Thyroid gland (tissue), 4 donors: ENCODE measurements at regions not wholly inside any gene's neighbourhood (a gene's known extent, or its start where the extent isn't known, plus 50 kb on each side); places are given as distances from the start of the nearest gene placed in this dataset.

Source experiments
- DNase-seq, 2 donors: peaks; one replicate each; pipeline ENCODE4 v3.0.0-alpha.2; 2019
- H3K27ac ChIP-seq, 3 donors: fragments of 200-600 bp; sonication (generic); 1 replicate in 2 of 3; 2 replicates in 1 of 3; pipeline ENCODE4 v1.5.1; 2016 to 2019; ENCODE audit warnings: mild to moderate bottlenecking in 1 of 3, moderate library complexity in 1 of 3
- H3K27me3 ChIP-seq: fragments of 200-600 bp; sonication (generic); one replicate; pipeline ENCODE4 v1.5.1; 2019
- H3K36me3 ChIP-seq, 2 donors: fragments of 200-600 bp; sonication (generic); one replicate each; pipeline ENCODE4 v1.5.1; 2016 to 2019
- H3K4me1 ChIP-seq, 2 donors: fragments of 200-600 bp; sonication (generic); one replicate each; pipeline ENCODE4 v1.5.1; 2017 to 2019
- H3K4me3 ChIP-seq, 3 donors: fragments of 200-600 bp; sonication (generic); replicated peaks in 1 of 3; 1 replicate in 2 of 3; 2 replicates in 1 of 3; pipeline ENCODE4 v1.5.1; 2016; ENCODE audit warnings: mild to moderate bottlenecking in 1 of 3
- H3K9me3 ChIP-seq: fragments of 200-600 bp; sonication (generic); one replicate; pipeline ENCODE4 v1.5.1; 2017
- POLR2A ChIP-seq, 2 donors: fragments of 450-650 bp; IDR thresholded peaks; one replicate each; pipeline ENCODE4 v1.6.1; 2017; ENCODE audit warnings: antibody characterized with exemption in 2 of 2, mild to moderate bottlenecking in 2 of 2, moderate library complexity in 1 of 2
- WGBS, 2 donors: methylation state at CpG; one replicate each; pipeline ENCODE4 v1.1.5; 2017; 5-methylcytosine and 5-hydroxymethylcytosine counted together
- intact Hi-C: fragments of 100-400 bp; cut with DNase I; formaldehyde crosslinking; loops from one replicate; pipeline ENCODE4 v1.15.1; 2023
- TF ChIP-seq, protein P1 (sequence below), 6 experiments: fragments of 200-600 bp in 3 of 6; fragments of 450-650 bp in 3 of 6; sonication (generic) in 3 of 6; IDR thresholded peaks; one replicate each; pipeline ENCODE4 v1.5.1; 2016 to 2019; ENCODE audit warnings: antibody characterized with exemption in 6 of 6, mild to moderate bottlenecking in 2 of 6, inconsistent platforms in 1 of 6, moderate library complexity in 1 of 6

DNA sequence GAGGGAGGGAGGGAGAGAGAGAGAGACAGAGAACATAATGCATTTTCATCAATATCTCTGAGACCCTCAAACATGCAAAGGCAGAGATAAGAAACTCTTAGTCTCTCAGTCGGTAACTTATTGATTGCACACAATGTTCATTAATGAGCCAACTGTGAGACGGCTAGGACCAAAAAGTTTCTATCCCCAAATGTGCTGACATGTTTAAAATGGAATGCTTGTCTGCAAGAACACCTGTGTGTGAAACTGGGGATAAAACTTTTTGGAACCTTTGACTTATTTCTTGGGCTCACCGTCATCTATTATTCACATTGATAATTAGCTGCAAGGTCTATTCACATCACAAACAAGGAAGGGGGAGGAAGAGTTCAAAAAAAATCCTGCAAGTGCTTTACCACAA lies 477.9 kb downstream of the STIM2 start:
- no peak overlapping the region for H3K4me3 ChIP-seq
- 79 to 80% methylated on average over 3 of the region's 3 CpGs for WGBS, 2 donors
- DNase-seq: no peak
- intact Hi-C loops: no loop called here
- H3K36me3 ChIP-seq: no peaks in the 10 kb centered on the region
- H3K9me3 ChIP-seq: no peaks in the 10 kb centered on the region
- TF ChIP-seq POLR2A (IDR thresholded peaks at IDR 0.05): no peak
- TF ChIP-seq, protein P1, sequence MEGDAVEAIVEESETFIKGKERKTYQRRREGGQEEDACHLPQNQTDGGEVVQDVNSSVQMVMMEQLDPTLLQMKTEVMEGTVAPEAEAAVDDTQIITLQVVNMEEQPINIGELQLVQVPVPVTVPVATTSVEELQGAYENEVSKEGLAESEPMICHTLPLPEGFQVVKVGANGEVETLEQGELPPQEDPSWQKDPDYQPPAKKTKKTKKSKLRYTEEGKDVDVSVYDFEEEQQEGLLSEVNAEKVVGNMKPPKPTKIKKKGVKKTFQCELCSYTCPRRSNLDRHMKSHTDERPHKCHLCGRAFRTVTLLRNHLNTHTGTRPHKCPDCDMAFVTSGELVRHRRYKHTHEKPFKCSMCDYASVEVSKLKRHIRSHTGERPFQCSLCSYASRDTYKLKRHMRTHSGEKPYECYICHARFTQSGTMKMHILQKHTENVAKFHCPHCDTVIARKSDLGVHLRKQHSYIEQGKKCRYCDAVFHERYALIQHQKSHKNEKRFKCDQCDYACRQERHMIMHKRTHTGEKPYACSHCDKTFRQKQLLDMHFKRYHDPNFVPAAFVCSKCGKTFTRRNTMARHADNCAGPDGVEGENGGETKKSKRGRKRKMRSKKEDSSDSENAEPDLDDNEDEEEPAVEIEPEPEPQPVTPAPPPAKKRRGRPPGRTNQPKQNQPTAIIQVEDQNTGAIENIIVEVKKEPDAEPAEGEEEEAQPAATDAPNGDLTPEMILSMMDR (IDR thresholded peaks at IDR 0.05): no peak
- H3K27ac ChIP-seq: no peak overlapping the region
- no peaks in the 10 kb centered on the region for H3K4me1 ChIP-seq
- no peaks in the 10 kb centered on the region for H3K27me3 ChIP-seq

DNA sequence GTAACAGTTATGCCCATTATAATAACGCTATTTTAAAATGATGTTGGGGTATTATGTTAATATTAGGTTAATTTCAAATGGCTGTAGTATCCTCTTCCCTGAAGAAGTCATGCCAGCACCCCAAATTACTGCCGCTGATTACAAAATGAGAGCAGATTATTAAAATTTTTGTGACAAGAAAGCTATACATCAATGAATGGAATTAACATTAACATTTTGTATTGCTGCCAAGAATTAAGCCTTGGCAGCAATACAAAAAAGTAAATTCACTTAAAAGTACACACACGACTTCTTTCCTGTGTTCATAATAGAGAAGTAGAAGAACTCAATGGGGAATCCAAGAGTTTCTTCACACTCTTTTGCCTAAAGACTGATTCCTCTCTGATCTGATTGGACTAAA lies 482.8 kb downstream of the STIM2 start:
- intact Hi-C loops: no loop called here
- Histone ChIP-seq H3K27me3 (no peaks in the 10 kb centered on the region), H3K4me1 (no peaks in the 10 kb centered on the region), H3K27ac (no peak overlapping the region), H3K36me3 (no peaks in the 10 kb centered on the region), H3K9me3 (no peaks in the 10 kb centered on the region), H3K4me3 (no peak overlapping the region)
- 52 to 59% methylated on average over 3 of the region's 3 CpGs for WGBS, 2 donors
- no peak for DNase-seq
- TF ChIP-seq, protein P1 (IDR thresholded peaks at IDR 0.05): no peak
- TF ChIP-seq POLR2A (IDR thresholded peaks at IDR 0.05): no peak

DNA sequence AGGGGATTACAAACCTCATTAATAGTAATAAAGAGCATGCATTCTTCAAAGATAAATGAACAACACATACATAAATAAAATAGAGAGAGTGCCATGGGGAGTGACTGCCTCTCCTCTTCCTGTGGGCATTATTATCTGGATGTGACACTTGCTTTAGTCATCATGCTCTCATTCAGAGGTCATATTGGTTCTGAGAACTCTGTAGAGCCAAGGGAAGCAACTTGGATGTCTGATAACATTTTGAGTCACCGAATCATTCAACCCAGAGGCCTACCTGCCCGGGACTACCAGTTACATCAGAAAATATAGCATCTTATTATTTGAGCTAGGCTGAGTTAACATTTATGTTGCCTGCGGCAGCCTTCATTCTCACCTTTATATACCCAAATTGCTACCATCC lies 489.5 kb downstream of the STIM2 start:
- H3K27ac ChIP-seq: no peak overlapping the region
- no peak for TF ChIP-seq POLR2A (IDR thresholded peaks at IDR 0.05)
- TF ChIP-seq, protein P1 (IDR thresholded peaks at IDR 0.05): no peak
- no peaks in the 10 kb centered on the region for H3K36me3 ChIP-seq
- H3K4me3 ChIP-seq: no peak overlapping the region
- H3K27me3 ChIP-seq: no peaks in the 10 kb centered on the region
- intact Hi-C loops: no loop called here
- no peaks in the 10 kb centered on the region for H3K4me1 ChIP-seq
- 80 to 91% methylated on average over 3 of the region's 3 CpGs for WGBS, 2 donors
- DNase-seq: no peak
- no peaks in the 10 kb centered on the region for H3K9me3 ChIP-seq

DNA sequence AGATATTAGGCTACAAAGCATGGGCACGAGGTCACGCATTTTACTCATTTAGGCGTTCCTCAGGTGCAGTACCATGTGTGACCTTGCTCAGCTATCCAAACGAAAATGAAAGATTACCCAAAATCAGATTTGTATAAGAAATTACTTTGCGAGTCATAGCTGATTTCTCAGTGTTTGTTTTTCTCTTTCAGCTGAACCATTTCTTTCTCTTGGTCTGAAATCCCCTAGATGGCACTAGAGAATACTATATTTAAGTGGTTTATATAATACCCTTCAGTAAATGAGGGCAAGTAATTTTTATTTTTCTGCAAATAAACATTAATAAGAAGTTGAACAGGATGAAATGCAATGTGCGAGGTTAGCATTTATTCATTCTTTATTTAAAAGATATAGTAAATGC lies 496.6 kb downstream of the STIM2 start:
- Histone ChIP-seq H3K27ac (no peak overlapping the region), H3K9me3 (no peaks in the 10 kb centered on the region), H3K4me3 (no peak overlapping the region), H3K4me1 (no peaks in the 10 kb centered on the region), H3K27me3 (no peaks in the 10 kb centered on the region), H3K36me3 (no peaks in the 10 kb centered on the region)
- WGBS, 2 donors: 60 to 65% methylated on average over 6 of the region's 6 CpGs
- TF ChIP-seq, protein P1 (IDR thresholded peaks at IDR 0.05): no peak
- TF ChIP-seq POLR2A (IDR thresholded peaks at IDR 0.05): no peak
- DNase-seq: no peak
- intact Hi-C loops: no loop called here

DNA sequence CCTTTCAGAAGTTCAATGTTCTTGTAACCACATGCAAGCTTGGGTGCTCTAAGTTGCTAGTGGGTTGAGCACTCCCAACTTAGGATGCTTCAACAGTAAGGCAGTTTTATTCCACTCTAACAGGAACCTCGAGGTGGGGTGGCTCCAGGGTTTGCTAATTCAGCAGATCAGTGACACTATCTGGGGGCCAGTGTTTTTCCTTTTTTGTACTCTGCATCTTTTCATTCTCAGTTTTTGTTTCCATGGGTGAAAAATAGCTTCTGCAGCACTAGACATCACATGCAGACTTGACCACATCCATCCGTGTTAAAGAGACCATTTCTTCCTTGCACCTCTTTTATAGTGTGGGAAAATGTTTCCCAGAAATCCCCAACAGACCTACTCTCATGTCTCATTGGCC lies 497.6 kb downstream of the STIM2 start:
- H3K4me3 ChIP-seq: no peak overlapping the region
- DNase-seq: no peak
- TF ChIP-seq POLR2A (IDR thresholded peaks at IDR 0.05): no peak
- TF ChIP-seq, protein P1 (IDR thresholded peaks at IDR 0.05): no peak
- no peaks in the 10 kb centered on the region for H3K27me3 ChIP-seq
- 58 to 60% methylated on average over 2 of the region's 2 CpGs for WGBS, 2 donors
- intact Hi-C loops: no loop called here
- no peaks in the 10 kb centered on the region for H3K36me3 ChIP-seq
- H3K9me3 ChIP-seq: no peaks in the 10 kb centered on the region
- no peaks in the 10 kb centered on the region for H3K4me1 ChIP-seq
- H3K27ac ChIP-seq: no peak overlapping the region
